ENCODE measurements at regions not wholly inside any gene's neighbourhood (a gene's known extent, or its start where the extent isn't known, plus 50 kb on each side); places are given as distances from the start of the nearest gene placed in this dataset.

DNA sequence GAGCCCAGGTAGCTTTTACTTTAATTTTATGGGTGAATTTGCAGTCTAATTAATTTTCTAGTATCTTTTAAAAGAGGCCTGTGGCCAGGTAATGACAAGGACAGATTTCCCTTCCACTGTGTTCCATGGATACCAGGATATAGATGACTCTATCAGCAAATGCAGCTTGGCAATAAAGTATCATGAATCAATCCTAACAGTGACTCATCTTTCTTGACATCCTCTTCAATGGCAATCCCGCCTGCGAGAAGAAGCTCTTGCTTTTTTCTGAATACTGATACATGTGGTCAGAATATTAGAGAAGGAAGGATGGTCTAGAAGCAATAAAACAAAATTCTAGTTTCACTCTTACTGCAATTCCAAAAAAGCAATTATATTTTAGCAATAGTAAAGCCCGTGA lies 267.8 kb downstream of the DTHD1 start:
- H3K4me3 ChIP-seq (ENCODE audit: low read depth, low read length) = no peak overlapping the region
- no peak overlapping the region for H3K27ac ChIP-seq
- TF ChIP-seq, protein P1, sequence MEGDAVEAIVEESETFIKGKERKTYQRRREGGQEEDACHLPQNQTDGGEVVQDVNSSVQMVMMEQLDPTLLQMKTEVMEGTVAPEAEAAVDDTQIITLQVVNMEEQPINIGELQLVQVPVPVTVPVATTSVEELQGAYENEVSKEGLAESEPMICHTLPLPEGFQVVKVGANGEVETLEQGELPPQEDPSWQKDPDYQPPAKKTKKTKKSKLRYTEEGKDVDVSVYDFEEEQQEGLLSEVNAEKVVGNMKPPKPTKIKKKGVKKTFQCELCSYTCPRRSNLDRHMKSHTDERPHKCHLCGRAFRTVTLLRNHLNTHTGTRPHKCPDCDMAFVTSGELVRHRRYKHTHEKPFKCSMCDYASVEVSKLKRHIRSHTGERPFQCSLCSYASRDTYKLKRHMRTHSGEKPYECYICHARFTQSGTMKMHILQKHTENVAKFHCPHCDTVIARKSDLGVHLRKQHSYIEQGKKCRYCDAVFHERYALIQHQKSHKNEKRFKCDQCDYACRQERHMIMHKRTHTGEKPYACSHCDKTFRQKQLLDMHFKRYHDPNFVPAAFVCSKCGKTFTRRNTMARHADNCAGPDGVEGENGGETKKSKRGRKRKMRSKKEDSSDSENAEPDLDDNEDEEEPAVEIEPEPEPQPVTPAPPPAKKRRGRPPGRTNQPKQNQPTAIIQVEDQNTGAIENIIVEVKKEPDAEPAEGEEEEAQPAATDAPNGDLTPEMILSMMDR (IDR thresholded peaks at IDR 0.05; ENCODE audit: low read depth, low read length) = no peak
- no peak for DNase-seq
- no peaks in the 10 kb centered on the region for H3K36me3 ChIP-seq
- peaks cover 39% of the 10 kb centered on the region for H3K27me3 ChIP-seq (ENCODE audit: insufficient read depth, low read depth, severe bottlenecking)
- no peaks in the 10 kb centered on the region for H3K9me3 ChIP-seq (ENCODE audit: severe bottlenecking)

DNA sequence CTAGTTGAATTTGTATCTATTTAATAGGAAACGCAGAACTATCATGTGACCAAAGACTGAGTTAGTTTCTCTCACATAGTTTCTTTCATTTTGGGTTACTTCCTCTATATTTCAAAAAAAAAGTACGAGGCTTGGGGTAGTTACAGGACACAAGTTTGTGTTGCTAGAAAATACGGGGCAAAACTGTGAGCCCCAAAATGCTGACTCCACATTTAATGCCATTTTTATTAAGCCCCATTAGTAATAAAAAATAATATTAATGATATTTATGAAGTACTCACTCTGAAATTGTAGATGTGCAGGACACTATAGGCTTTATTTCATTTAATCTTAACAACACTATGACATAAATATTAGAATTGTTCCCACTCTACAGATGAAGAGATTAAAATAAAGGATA lies 268.6 kb downstream of the DTHD1 start:
- H3K36me3 ChIP-seq = no peaks in the 10 kb centered on the region
- H3K27ac ChIP-seq = no peak overlapping the region
- DNase-seq = no peak
- H3K9me3 ChIP-seq (ENCODE audit: severe bottlenecking) = no peaks in the 10 kb centered on the region
- H3K4me3 ChIP-seq (ENCODE audit: low read depth, low read length) = no peak overlapping the region
- H3K27me3 ChIP-seq (ENCODE audit: insufficient read depth, low read depth, severe bottlenecking) = peaks cover 45% of the 10 kb centered on the region
- TF ChIP-seq, protein P1 (IDR thresholded peaks at IDR 0.05; ENCODE audit: low read depth, low read length) = no peak

DNA sequence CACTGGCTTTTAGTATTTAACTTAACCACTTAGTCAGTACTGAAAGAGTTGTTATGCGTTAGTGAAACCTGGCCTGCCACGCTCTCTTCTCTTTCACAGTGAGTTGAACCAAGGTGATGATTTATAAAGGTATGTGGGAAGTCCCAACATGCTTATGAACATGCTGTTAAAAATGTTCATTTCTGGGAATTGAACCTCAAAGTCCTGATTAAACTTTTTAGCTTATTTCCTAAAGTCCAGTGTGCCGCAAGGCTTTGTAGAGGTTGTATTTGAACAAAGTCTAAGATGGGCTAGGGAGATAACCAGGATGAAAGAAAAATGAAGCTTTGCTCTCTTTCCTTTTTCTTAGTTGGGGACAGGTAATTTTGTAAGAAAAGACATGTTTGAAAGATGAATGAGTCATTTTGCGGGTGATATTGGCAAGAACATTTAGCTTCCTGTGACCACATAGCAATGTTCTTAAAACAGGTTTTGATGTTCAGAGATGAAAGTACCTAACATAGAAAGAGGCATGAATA lies 270.3 kb downstream of the DTHD1 start:
- Histone ChIP-seq H3K27ac (no peak overlapping the region), H3K27me3 (ENCODE audit: insufficient read depth, low read depth, severe bottlenecking) (peaks cover 56% of the 10 kb centered on the region), H3K36me3 (no peaks in the 10 kb centered on the region), H3K4me3 (ENCODE audit: low read depth, low read length) (no peak overlapping the region), H3K9me3 (ENCODE audit: severe bottlenecking) (no peaks in the 10 kb centered on the region)
- no peak for DNase-seq
- TF ChIP-seq, protein P1 (IDR thresholded peaks at IDR 0.05; ENCODE audit: low read depth, low read length) = no peak

DNA sequence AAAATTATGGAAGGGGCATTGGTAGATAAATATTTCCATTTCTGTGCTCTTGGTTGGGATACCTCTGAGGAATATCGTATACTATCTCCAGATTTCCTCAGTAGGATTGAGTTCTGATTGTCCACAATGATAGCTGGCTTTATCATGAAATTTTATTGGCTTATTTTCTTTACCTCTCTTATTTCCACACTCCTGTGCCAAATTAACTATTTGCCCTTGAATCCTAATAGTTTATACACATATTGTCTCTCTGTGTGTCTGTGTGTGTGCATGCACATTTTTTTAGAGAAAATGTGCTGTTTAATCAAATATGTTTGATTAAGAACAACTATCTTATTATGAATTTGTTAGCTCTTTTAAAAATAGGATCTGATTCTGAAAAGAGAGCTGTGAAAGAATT lies 271.6 kb downstream of the DTHD1 start:
- DNase-seq = no peak
- no peaks in the 10 kb centered on the region for H3K9me3 ChIP-seq (ENCODE audit: severe bottlenecking)
- H3K27ac ChIP-seq = no peak overlapping the region
- no peak overlapping the region for H3K4me3 ChIP-seq (ENCODE audit: low read depth, low read length)
- peaks cover 61% of the 10 kb centered on the region for H3K27me3 ChIP-seq (ENCODE audit: insufficient read depth, low read depth, severe bottlenecking)
- no peaks in the 10 kb centered on the region for H3K36me3 ChIP-seq
- TF ChIP-seq, protein P1 (IDR thresholded peaks at IDR 0.05; ENCODE audit: low read depth, low read length) = no peak

DNA sequence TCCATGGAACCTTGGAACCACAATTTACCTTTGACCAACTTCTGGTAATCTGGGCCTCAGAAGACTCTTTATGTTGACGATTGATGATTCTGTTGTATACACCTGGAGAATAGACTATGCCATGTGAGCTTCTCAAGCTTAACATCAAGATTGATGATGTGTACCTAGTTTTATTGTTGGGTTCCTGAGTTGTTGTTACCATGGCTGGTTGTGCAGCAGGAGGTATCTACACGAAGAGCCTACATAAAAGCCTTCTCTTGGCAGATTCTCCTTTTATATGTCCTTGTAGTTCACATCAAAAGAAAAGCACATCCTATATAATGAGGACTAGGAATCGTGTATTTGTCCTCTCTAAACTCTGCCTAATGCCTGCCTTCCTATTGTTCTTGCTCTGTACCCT lies 272.0 kb downstream of the DTHD1 start:
- H3K36me3 ChIP-seq = no peaks in the 10 kb centered on the region
- H3K4me3 ChIP-seq (ENCODE audit: low read depth, low read length) = no peak overlapping the region
- peaks cover 60% of the 10 kb centered on the region for H3K27me3 ChIP-seq (ENCODE audit: insufficient read depth, low read depth, severe bottlenecking)
- no peak for DNase-seq
- no peak overlapping the region for H3K27ac ChIP-seq
- TF ChIP-seq, protein P1 (IDR thresholded peaks at IDR 0.05; ENCODE audit: low read depth, low read length) = no peak
- H3K9me3 ChIP-seq (ENCODE audit: severe bottlenecking) = no peaks in the 10 kb centered on the region

DNA sequence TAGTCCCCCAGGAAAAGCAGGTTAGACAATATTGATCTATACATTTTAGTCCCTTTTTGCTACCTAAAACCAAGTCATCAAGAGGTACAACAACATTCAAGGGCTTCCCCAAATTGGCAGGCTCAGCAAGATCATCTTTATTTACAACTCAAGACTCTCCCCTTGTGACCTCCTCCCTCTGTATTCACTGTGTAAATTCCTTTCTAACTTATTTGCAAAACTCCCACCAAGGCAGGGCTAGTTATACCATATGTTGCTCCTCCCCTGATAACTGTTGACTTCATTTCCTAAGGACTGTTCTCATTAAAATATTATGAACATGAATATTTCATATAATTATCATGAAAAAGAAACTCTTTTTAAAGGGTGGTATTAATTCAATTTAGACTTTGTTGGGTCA lies 275.6 kb downstream of the DTHD1 start:
- TF ChIP-seq, protein P1 (IDR thresholded peaks at IDR 0.05; ENCODE audit: low read depth, low read length) = no peak
- H3K4me3 ChIP-seq (ENCODE audit: low read depth, low read length) = no peak overlapping the region
- H3K27ac ChIP-seq = no peak overlapping the region
- DNase-seq = no peak
- H3K9me3 ChIP-seq (ENCODE audit: severe bottlenecking) = no peaks in the 10 kb centered on the region
- H3K27me3 ChIP-seq (ENCODE audit: insufficient read depth, low read depth, severe bottlenecking) = peaks cover 59% of the 10 kb centered on the region
- H3K36me3 ChIP-seq = no peaks in the 10 kb centered on the region

Data from WERI-Rb-1 (cell line).